ENCODE measurements at regions not wholly inside any gene's neighbourhood (a gene's known extent, or its start where the extent isn't known, plus 50 kb on each side); places are given as distances from the start of the nearest gene placed in this dataset.
A peak's percentile ranks its signal among the peaks of the same experiment; 100 is the strongest.

GRCh38 chr12:47591795-47592194 lies 114.0 kb downstream of the RPAP3 start:
- no peaks in the 10 kb centered on the region for H3K36me3 Mint-ChIP-seq
- no peak overlapping the region for H3K4me3 Mint-ChIP-seq
- ATAC-seq: peak; percentile 41; the same call in 1 of the 2 replicates
- H3K27ac Mint-ChIP-seq: no peak overlapping the region
- ChIA-PET CTCF (interaction anchor here (2.2 kb wide), 1 partner anchor 45 kb away, joined by 16 read pairs; no protein-coding TSS in a partner anchor), POLR2A (interaction anchor here (0.9 kb wide), 1 partner anchor 9 kb away, joined by 3 read pairs; no protein-coding TSS in a partner anchor)
- no peaks in the 10 kb centered on the region; the same call in 1 of the 2 replicates for H3K27me3 Mint-ChIP-seq (ENCODE audit: low read depth)
- DNase-seq (ENCODE audit: low spot score): no peak
- peaks cover 13% of the 10 kb centered on the region for H3K4me1 Mint-ChIP-seq
- H3K9me3 Mint-ChIP-seq: peaks cover 12% of the 10 kb centered on the region; the same call in 1 of the 2 replicates
- TF ChIP-seq, protein P1, sequence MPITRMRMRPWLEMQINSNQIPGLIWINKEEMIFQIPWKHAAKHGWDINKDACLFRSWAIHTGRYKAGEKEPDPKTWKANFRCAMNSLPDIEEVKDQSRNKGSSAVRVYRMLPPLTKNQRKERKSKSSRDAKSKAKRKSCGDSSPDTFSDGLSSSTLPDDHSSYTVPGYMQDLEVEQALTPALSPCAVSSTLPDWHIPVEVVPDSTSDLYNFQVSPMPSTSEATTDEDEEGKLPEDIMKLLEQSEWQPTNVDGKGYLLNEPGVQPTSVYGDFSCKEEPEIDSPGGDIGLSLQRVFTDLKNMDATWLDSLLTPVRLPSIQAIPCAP (CRISPR knock-in tag; IDR thresholded peaks at IDR 0.05): no peak
- TF ChIP-seq OVOL2 (CRISPR knock-in tag; IDR thresholded peaks at IDR 0.05; ENCODE audit: borderline replicate concordance): no peak
- TF ChIP-seq CREB1 (CRISPR knock-in tag; IDR thresholded peaks at IDR 0.05): no peak
- no peak for TF ChIP-seq E2F1 (CRISPR knock-in tag; IDR thresholded peaks at IDR 0.05)
- no peak for TF ChIP-seq ZNF532 (CRISPR knock-in tag; IDR thresholded peaks at IDR 0.05; ENCODE audit: borderline replicate concordance)
- TF ChIP-seq, protein P2, sequence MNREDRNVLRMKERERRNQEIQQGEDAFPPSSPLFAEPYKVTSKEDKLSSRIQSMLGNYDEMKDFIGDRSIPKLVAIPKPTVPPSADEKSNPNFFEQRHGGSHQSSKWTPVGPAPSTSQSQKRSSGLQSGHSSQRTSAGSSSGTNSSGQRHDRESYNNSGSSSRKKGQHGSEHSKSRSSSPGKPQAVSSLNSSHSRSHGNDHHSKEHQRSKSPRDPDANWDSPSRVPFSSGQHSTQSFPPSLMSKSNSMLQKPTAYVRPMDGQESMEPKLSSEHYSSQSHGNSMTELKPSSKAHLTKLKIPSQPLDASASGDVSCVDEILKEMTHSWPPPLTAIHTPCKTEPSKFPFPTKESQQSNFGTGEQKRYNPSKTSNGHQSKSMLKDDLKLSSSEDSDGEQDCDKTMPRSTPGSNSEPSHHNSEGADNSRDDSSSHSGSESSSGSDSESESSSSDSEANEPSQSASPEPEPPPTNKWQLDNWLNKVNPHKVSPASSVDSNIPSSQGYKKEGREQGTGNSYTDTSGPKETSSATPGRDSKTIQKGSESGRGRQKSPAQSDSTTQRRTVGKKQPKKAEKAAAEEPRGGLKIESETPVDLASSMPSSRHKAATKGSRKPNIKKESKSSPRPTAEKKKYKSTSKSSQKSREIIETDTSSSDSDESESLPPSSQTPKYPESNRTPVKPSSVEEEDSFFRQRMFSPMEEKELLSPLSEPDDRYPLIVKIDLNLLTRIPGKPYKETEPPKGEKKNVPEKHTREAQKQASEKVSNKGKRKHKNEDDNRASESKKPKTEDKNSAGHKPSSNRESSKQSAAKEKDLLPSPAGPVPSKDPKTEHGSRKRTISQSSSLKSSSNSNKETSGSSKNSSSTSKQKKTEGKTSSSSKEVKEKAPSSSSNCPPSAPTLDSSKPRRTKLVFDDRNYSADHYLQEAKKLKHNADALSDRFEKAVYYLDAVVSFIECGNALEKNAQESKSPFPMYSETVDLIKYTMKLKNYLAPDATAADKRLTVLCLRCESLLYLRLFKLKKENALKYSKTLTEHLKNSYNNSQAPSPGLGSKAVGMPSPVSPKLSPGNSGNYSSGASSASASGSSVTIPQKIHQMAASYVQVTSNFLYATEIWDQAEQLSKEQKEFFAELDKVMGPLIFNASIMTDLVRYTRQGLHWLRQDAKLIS (CRISPR knock-in tag; IDR thresholded peaks at IDR 0.05; ENCODE audit: borderline replicate concordance): no peak
- no peak for TF ChIP-seq AR (CRISPR knock-in tag; IDR thresholded peaks at IDR 0.05)
- no peak for TF ChIP-seq FOXK1 (CRISPR knock-in tag; IDR thresholded peaks at IDR 0.05)

DNA sequence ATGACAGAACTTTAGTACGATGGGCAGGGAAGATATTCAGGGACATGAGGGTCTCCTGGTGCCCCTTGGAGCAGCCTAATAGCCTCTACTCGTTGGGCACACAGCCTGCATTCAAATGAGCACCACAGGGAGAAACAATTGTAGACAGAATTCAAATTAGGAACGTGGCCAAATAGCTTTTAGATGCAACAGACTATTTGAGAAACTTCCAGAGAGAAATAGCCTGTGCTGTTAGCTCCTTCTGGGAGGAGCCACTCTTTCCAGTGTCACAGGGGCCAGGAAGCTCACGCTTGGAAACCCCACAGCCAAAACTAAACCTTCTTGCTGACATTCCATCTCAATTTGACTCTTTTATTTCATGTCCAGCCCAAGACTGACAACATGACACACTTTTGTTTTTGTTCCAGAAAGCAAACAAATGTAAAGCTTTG lies 114.5 kb downstream of the RPAP3 start:
- Mint-ChIP-seq H3K9me3 (peaks cover 9% of the 10 kb centered on the region; the same call in 1 of the 2 replicates), H3K36me3 (no peaks in the 10 kb centered on the region), H3K27me3 (ENCODE audit: low read depth) (no peaks in the 10 kb centered on the region; the same call in 1 of the 2 replicates), H3K27ac (no peak overlapping the region), H3K4me3 (no peak overlapping the region), H3K4me1 (peaks cover 13% of the 10 kb centered on the region)
- ATAC-seq: 0 out of 2 replicates have a peak, but pooled peaks have one; percentile 32
- TF ChIP-seq GABPB1 (CRISPR knock-in tag; IDR thresholded peaks at IDR 0.05): no peak
- TF ChIP-seq HMGA2 (CRISPR knock-in tag; IDR thresholded peaks at IDR 0.05): no peak
- TF ChIP-seq, protein P3, sequence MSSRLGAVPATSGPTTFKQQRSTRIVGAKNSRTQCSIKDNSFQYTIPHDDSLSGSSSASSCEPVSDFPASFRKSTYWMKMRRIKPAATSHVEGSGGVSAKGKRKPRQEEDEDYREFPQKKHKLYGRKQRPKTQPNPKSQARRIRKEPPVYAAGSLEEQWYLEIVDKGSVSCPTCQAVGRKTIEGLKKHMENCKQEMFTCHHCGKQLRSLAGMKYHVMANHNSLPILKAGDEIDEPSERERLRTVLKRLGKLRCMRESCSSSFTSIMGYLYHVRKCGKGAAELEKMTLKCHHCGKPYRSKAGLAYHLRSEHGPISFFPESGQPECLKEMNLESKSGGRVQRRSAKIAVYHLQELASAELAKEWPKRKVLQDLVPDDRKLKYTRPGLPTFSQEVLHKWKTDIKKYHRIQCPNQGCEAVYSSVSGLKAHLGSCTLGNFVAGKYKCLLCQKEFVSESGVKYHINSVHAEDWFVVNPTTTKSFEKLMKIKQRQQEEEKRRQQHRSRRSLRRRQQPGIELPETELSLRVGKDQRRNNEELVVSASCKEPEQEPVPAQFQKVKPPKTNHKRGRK (CRISPR knock-in tag; IDR thresholded peaks at IDR 0.05; ENCODE audit: borderline replicate concordance): no peak
- no peak for DNase-seq (ENCODE audit: low spot score)
- ChIA-PET POLR2A (interaction anchor here (0.9 kb wide), 1 partner anchor 9 kb away, joined by 3 read pairs; no protein-coding TSS in a partner anchor), CTCF (interaction anchor here (2.2 kb wide), 1 partner anchor 46 kb away, joined by 16 read pairs; no protein-coding TSS in a partner anchor)

Data from WTC11 (cell line).